HCT116 (cell line): ENCODE measurements at regions not wholly inside any gene's neighbourhood (a gene's known extent, or its start where the extent isn't known, plus 50 kb on each side); places are given as distances from the start of the nearest gene placed in this dataset.

Experiments
- CTCF ChIP-seq, 3 experiments: fragments of 200-600 bp in 1 of 3; sonication (generic) in 1 of 3; IDR thresholded peaks in 2 of 3; conservative IDR thresholded peaks in 1 of 3; 2 replicates each; pipeline ENCODE4 v1.5.1; 2012 to 2017; ENCODE audit warnings: low read depth in 2 of 3, low read length in 2 of 3, antibody characterized with exemption in 1 of 3, borderline replicate concordance in 1 of 3, control low read depth in 1 of 3, mild to moderate bottlenecking in 1 of 3, mixed read lengths in 1 of 3, mixed run types in 1 of 3, moderate library complexity in 1 of 3; ENCODE audit not compliant: insufficient read depth in 1 of 3
- EZH2 ChIP-seq: fragments of 200-600 bp; sonication (generic); IDR thresholded peaks from 2 replicates; pipeline ENCODE4 v1.6.1; 2017; ENCODE audit warnings: antibody characterized with exemption, mixed run types
- EZH2phosphoT487 ChIP-seq: fragments of 200-600 bp; IDR thresholded peaks from 2 replicates; pipeline ENCODE4 v1.6.1; 2018; ENCODE audit warnings: antibody characterized with exemption, borderline replicate concordance
- JUND ChIP-seq: IDR thresholded peaks from 2 replicates; pipeline ENCODE4 v1.6.1; 2012
- POLR2AphosphoS5 ChIP-seq: IDR thresholded peaks from 2 replicates; pipeline ENCODE4 v1.6.1; 2011; ENCODE audit warnings: mild to moderate bottlenecking, low read depth, low read length, moderate library complexity
- RAD21 ChIP-seq: IDR thresholded peaks from 2 replicates; pipeline ENCODE4 v1.6.1; 2012; ENCODE audit warnings: low read depth, mild to moderate bottlenecking
- SP1 ChIP-seq: IDR thresholded peaks from 2 replicates; pipeline ENCODE4 v1.6.1; 2012; ENCODE audit warnings: low read depth
- SRF ChIP-seq: IDR thresholded peaks from 2 replicates; pipeline ENCODE4 v1.6.1; 2012; ENCODE audit warnings: low read depth
- YY1 ChIP-seq: IDR thresholded peaks from 2 replicates; pipeline ENCODE4 v1.6.1; 2011; ENCODE audit warnings: low read length, low read depth, moderate library complexity, mild to moderate bottlenecking; ENCODE audit not compliant: insufficient replicate concordance; ENCODE audit errors: extremely low read depth
- ZNF274 ChIP-seq: fragments of 200-500 bp; sonication (Bioruptor generic); IDR thresholded peaks from 2 replicates; pipeline ENCODE4 v1.6.1; 2014; ENCODE audit warnings: mild to moderate bottlenecking, low read depth, low read length, inconsistent platforms

- TF ChIP-seq CTCF (IDR thresholded peaks at IDR 0.05 in 2 of 3, conservative IDR thresholded peaks at IDR 0.05 in 1 of 3; ENCODE audit: borderline replicate concordance in 1 of 3, insufficient read depth in 1 of 3, low read depth in 2 of 3, low read length in 2 of 3) (no peak), ZNF274 (no peak), YY1 (no peak), EZH2phosphoT487 (no peak), POLR2AphosphoS5 (no peak), SRF (no peak), RAD21 (no peak), SP1 (no peak), EZH2 (no peak), JUND (no peak)
These were observed 461.4 kb upstream of the KIRREL3 start for GRCh38 chr11:127462065-127462344.
